ENCODE measurements at regions not wholly inside any gene's neighbourhood (a gene's known extent, or its start where the extent isn't known, plus 50 kb on each side); places are given as distances from the start of the nearest gene placed in this dataset.

GRCh38 chr13:105573136-105573535 lies 962.3 kb downstream of the EFNB2 start:
- TF ChIP-seq GATA2 (IDR thresholded peaks at IDR 0.05; ENCODE audit: low read depth, low read length) (no peak), GATA3 (IDR thresholded peaks at IDR 0.05; ENCODE audit: low read depth, low read length) (no peak)

Data from SH-SY5Y (cell line).